Neural progenitor cell (in vitro differentiated cells): ENCODE measurements at regions not wholly inside any gene's neighbourhood (a gene's known extent, or its start where the extent isn't known, plus 50 kb on each side); places are given as distances from the start of the nearest gene placed in this dataset.

Experiments used
- DNase-seq: peaks from one replicate; pipeline ENCODE4 v3.0.0-alpha.2; 2016; ENCODE audit warnings: low spot score
- H2AFZ ChIP-seq: fragments of 200-600 bp; sonication (generic); replicated peaks from 2 replicates; pipeline ENCODE4 v1.6.1; 2016; ENCODE audit warnings: antibody characterized with exemption
- H3F3A ChIP-seq: fragments of 200-600 bp; sonication (generic); 2 replicates; pipeline ENCODE4 v1.6.1; 2016; ENCODE audit warnings: antibody characterized with exemption, low read depth
- H3K27ac ChIP-seq: fragments of 200-600 bp; sonication (generic); 2 replicates; pipeline ENCODE4 v1.5.1; 2016; ENCODE audit warnings: mild to moderate bottlenecking
- H3K27me3 ChIP-seq: fragments of 200-600 bp; sonication (generic); 2 replicates; pipeline ENCODE4 v1.6.1; 2016; ENCODE audit warnings: mild to moderate bottlenecking, moderate library complexity
- H3K36me3 ChIP-seq: fragments of 200-600 bp; sonication (generic); 2 replicates; pipeline ENCODE4 v1.5.1; 2016
- H3K4me1 ChIP-seq: fragments of 200-600 bp; sonication (generic); 2 replicates; pipeline ENCODE4 v1.6.1; 2016; ENCODE audit warnings: mixed run types
- H3K4me2 ChIP-seq: fragments of 200-600 bp; sonication (generic); 2 replicates; pipeline ENCODE4 v1.6.1; 2016
- H3K4me3 ChIP-seq: fragments of 200-600 bp; sonication (generic); 2 replicates; pipeline ENCODE4 v1.5.1; 2016
- H3K79me2 ChIP-seq: fragments of 200-600 bp; sonication (generic); 2 replicates; pipeline ENCODE4 v1.6.1; 2016; ENCODE audit warnings: low read depth
- H3K9ac ChIP-seq: fragments of 200-600 bp; sonication (generic); 2 replicates; pipeline ENCODE4 v1.6.1; 2016
- H3K9me3 ChIP-seq: fragments of 200-600 bp; sonication (generic); 2 replicates; pipeline ENCODE4 v1.5.1; 2016; ENCODE audit warnings: low read depth
- H4K20me1 ChIP-seq: fragments of 200-600 bp; sonication (generic); 2 replicates; pipeline ENCODE4 v1.6.1; 2016; ENCODE audit warnings: low read depth
- H3K27ac Mint-ChIP-seq: 3 replicates; pipeline ENCODE4 v1.8.0; 2021; ENCODE audit warnings: mixed read lengths
- H3K27me3 Mint-ChIP-seq: 2 replicates; pipeline ENCODE4 v1.8.0; 2022; ENCODE audit warnings: low read depth, mild to moderate bottlenecking, inconsistent platforms, moderate library complexity, mixed read lengths; ENCODE audit not compliant: insufficient read depth
- H3K36me3 Mint-ChIP-seq: 3 replicates; pipeline ENCODE4 v1.8.0; 2021; ENCODE audit warnings: mixed read lengths
- H3K4me1 Mint-ChIP-seq: 3 replicates; pipeline ENCODE4 v1.8.0; 2021; ENCODE audit warnings: mixed read lengths
- H3K4me3 Mint-ChIP-seq: 3 replicates; pipeline ENCODE4 v1.8.0; 2021; ENCODE audit warnings: mild to moderate bottlenecking, moderate library complexity, mixed read lengths
- H3K9me3 Mint-ChIP-seq: 3 replicates; pipeline ENCODE4 v1.8.0; 2020; ENCODE audit warnings: mixed read lengths
- EZH2 ChIP-seq: fragments of 200-600 bp; sonication (generic); IDR thresholded peaks from 2 replicates; pipeline ENCODE4 v1.6.1; 2017; ENCODE audit warnings: antibody characterized with exemption, mild to moderate bottlenecking, moderate library complexity
- EZH2phosphoT487 ChIP-seq: fragments of 200-600 bp; sonication (generic); IDR thresholded peaks from 2 replicates; pipeline ENCODE4 v1.6.1; 2017; ENCODE audit warnings: antibody characterized with exemption
- TF ChIP-seq, protein P1 (sequence below): fragments of 200-600 bp; sonication (generic); IDR thresholded peaks from 2 replicates; pipeline ENCODE4 v1.5.1; 2017; ENCODE audit warnings: antibody characterized with exemption, mild to moderate bottlenecking

DNA sequence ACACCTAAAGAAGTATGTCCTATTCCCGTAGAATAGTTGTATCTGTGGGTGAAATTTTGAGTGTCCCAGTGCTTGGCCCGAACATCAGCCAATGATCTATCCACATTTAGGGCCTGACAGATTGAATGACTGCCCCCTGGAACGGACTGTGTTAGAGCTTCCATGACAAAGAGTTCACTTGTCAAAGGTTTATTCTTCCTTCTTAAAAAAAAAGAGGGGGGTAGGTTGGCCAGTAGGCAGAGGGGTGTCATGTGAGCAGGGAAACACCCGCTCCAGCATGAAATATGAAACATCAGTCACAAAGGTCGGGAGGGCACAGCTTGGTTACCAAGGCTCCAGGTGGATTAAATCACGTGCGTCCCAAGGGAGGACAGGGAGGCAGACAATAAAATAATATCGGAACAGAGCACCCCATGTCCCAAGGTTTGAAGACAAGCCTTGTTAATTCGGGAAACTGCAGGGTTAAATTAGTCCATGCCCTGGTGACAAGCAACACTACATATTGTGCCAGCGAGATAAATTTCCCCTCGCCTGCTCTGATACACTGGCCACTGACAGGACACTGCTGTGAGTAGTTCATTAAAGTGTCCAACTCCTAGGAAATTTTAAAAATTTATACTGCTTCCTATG is 401.2 kb downstream of the IRX1 start:
- no peak overlapping the region for H3K4me3 ChIP-seq
- H3K9ac ChIP-seq, result no peak overlapping the region
- no peaks in the 10 kb centered on the region for H3K79me2 ChIP-seq
- no peaks in the 10 kb centered on the region for H3K27me3 ChIP-seq
- no peak for DNase-seq
- H3K4me1 ChIP-seq, result no peaks in the 10 kb centered on the region
- Mint-ChIP-seq H3K27ac (peak overlapping the region; percentile 88), H3K9me3 (peaks cover 4% of the 10 kb centered on the region), H3K36me3 (no peaks in the 10 kb centered on the region), H3K27me3 (peaks cover 19% of the 10 kb centered on the region), H3K4me3 (no peak overlapping the region), H3K4me1 (peaks cover 20% of the 10 kb centered on the region)
- no peak overlapping the region for H3K27ac ChIP-seq
- no peaks in the 10 kb centered on the region for H3K9me3 ChIP-seq
- TF ChIP-seq EZH2 (no peak), EZH2phosphoT487 (no peak)
- TF ChIP-seq, protein P1, sequence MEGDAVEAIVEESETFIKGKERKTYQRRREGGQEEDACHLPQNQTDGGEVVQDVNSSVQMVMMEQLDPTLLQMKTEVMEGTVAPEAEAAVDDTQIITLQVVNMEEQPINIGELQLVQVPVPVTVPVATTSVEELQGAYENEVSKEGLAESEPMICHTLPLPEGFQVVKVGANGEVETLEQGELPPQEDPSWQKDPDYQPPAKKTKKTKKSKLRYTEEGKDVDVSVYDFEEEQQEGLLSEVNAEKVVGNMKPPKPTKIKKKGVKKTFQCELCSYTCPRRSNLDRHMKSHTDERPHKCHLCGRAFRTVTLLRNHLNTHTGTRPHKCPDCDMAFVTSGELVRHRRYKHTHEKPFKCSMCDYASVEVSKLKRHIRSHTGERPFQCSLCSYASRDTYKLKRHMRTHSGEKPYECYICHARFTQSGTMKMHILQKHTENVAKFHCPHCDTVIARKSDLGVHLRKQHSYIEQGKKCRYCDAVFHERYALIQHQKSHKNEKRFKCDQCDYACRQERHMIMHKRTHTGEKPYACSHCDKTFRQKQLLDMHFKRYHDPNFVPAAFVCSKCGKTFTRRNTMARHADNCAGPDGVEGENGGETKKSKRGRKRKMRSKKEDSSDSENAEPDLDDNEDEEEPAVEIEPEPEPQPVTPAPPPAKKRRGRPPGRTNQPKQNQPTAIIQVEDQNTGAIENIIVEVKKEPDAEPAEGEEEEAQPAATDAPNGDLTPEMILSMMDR, result no peak
- H3K4me2 ChIP-seq, result no peak overlapping the region
- no peaks in the 10 kb centered on the region for H3K36me3 ChIP-seq
- no peaks in the 10 kb centered on the region for H4K20me1 ChIP-seq
- no peaks in the 10 kb centered on the region for H3F3A ChIP-seq
- H2AFZ ChIP-seq, result no peak overlapping the region

DNA sequence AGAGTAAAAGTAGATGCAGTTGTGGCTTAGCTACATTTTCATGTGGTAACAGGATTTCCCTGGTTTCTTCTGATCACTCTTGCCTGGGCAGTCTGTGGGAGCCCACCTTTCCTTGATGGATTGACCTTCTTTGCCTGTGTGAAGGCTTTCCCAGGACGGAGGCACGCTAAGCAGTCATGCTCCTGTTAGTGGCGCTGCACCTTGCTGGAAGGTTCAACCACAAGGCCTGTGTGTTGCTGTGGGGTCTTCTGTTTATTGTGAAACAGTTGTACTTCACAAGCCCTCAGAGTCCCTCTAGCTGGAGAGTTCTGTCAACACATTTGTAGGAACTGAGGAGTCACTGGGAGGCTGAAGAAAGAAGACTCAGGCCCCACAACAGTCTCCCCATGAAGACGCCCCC is 402.0 kb downstream of the IRX1 start:
- H3K27ac Mint-ChIP-seq, result no peak overlapping the region
- no peaks in the 10 kb centered on the region for H4K20me1 ChIP-seq
- no peak overlapping the region for H3K27ac ChIP-seq
- H3K4me3 Mint-ChIP-seq, result no peak overlapping the region
- no peak overlapping the region for H3K9ac ChIP-seq
- H3K9me3 Mint-ChIP-seq, result peaks cover 4% of the 10 kb centered on the region
- peaks cover 20% of the 10 kb centered on the region for H3K27me3 Mint-ChIP-seq
- no peaks in the 10 kb centered on the region for H3K79me2 ChIP-seq
- H3K27me3 ChIP-seq, result no peaks in the 10 kb centered on the region
- no peaks in the 10 kb centered on the region for H3K36me3 ChIP-seq
- peaks cover 20% of the 10 kb centered on the region for H3K4me1 Mint-ChIP-seq
- TF ChIP-seq EZH2, result no peak
- no peak for TF ChIP-seq EZH2phosphoT487
- TF ChIP-seq, protein P1, result no peak
- H3K4me3 ChIP-seq, result no peak overlapping the region
- H3K4me2 ChIP-seq, result no peak overlapping the region
- H3K36me3 Mint-ChIP-seq, result no peaks in the 10 kb centered on the region
- no peaks in the 10 kb centered on the region for H3F3A ChIP-seq
- H3K4me1 ChIP-seq, result no peaks in the 10 kb centered on the region
- no peaks in the 10 kb centered on the region for H3K9me3 ChIP-seq
- DNase-seq, result no peak
- no peak overlapping the region for H2AFZ ChIP-seq

DNA sequence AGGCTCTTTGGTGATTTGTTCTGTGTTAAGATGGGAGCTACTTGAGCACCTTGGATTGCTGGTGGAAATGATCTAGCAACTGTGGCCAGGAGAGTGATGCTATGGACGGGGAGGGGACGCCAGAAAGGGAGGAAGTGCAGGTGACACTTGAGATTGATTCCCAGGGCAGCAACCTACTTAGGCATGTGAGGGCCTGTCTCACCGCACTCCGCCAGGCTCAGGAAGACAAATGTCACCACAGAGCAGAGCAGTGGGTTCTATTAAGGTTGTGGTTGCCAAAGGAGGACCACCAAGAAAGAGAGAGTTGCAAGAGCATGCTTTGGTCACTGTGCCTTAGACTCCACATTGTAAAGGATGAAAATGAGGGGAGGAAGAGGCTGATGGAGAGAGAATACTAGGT is 404.3 kb downstream of the IRX1 start:
- H3K4me2 ChIP-seq, result no peak overlapping the region
- Mint-ChIP-seq H3K27ac (no peak overlapping the region), H3K4me3 (no peak overlapping the region), H3K27me3 (peaks cover 16% of the 10 kb centered on the region), H3K36me3 (no peaks in the 10 kb centered on the region), H3K4me1 (peaks cover 20% of the 10 kb centered on the region), H3K9me3 (no peaks in the 10 kb centered on the region)
- no peaks in the 10 kb centered on the region for H3K27me3 ChIP-seq
- no peaks in the 10 kb centered on the region for H3K4me1 ChIP-seq
- no peaks in the 10 kb centered on the region for H4K20me1 ChIP-seq
- no peak for DNase-seq
- no peaks in the 10 kb centered on the region for H3F3A ChIP-seq
- H3K4me3 ChIP-seq, result no peak overlapping the region
- no peaks in the 10 kb centered on the region for H3K36me3 ChIP-seq
- H3K27ac ChIP-seq, result no peak overlapping the region
- no peak overlapping the region for H3K9ac ChIP-seq
- TF ChIP-seq EZH2phosphoT487 (no peak), EZH2 (no peak)
- TF ChIP-seq, protein P1, result no peak
- H3K9me3 ChIP-seq, result no peaks in the 10 kb centered on the region
- H3K79me2 ChIP-seq, result no peaks in the 10 kb centered on the region
- H2AFZ ChIP-seq, result no peak overlapping the region
